ENCODE measurements at regions not wholly inside any gene's neighbourhood (a gene's known extent, or its start where the extent isn't known, plus 50 kb on each side); places are given as distances from the start of the nearest gene placed in this dataset.

GRCh38 chr2:240355962-240356361 is 79.5 kb upstream of the GPC1 start:
- H3K9ac ChIP-seq: no peak overlapping the region

GRCh38 chr2:240356700-240357640 is 78.5 kb upstream of the GPC1 start:
- TF ChIP-seq, protein P1, sequence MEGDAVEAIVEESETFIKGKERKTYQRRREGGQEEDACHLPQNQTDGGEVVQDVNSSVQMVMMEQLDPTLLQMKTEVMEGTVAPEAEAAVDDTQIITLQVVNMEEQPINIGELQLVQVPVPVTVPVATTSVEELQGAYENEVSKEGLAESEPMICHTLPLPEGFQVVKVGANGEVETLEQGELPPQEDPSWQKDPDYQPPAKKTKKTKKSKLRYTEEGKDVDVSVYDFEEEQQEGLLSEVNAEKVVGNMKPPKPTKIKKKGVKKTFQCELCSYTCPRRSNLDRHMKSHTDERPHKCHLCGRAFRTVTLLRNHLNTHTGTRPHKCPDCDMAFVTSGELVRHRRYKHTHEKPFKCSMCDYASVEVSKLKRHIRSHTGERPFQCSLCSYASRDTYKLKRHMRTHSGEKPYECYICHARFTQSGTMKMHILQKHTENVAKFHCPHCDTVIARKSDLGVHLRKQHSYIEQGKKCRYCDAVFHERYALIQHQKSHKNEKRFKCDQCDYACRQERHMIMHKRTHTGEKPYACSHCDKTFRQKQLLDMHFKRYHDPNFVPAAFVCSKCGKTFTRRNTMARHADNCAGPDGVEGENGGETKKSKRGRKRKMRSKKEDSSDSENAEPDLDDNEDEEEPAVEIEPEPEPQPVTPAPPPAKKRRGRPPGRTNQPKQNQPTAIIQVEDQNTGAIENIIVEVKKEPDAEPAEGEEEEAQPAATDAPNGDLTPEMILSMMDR (IDR thresholded peaks at IDR 0.05): no peak
- no peak overlapping the region for H3K4me2 ChIP-seq (ENCODE audit: low read length)
- H3K4me1 ChIP-seq: peaks cover 4% of the 10 kb centered on the region
- H3K27ac ChIP-seq: no peak overlapping the region
- H2AFZ ChIP-seq: no peak overlapping the region
- no peaks in the 10 kb centered on the region for H3K79me2 ChIP-seq
- no peak overlapping the region for H3K9ac ChIP-seq
- H3K36me3 ChIP-seq (ENCODE audit: control insufficient read depth, insufficient read depth, low read length): no peaks in the 10 kb centered on the region
- no peaks in the 10 kb centered on the region for H3K9me3 ChIP-seq (ENCODE audit: control insufficient read depth, low read length)
- H3K27me3 ChIP-seq (ENCODE audit: control insufficient read depth, insufficient read depth, low read length): no peaks in the 10 kb centered on the region
- no peak overlapping the region for H3K4me3 ChIP-seq (ENCODE audit: low read depth, low read length)

More at GRCh38 chr2:240355962-240356361, 79.5 kb upstream of the GPC1 start:
- Histone ChIP-seq H3K9me3 (ENCODE audit: control insufficient read depth, low read length) (no peaks in the 10 kb centered on the region), H3K4me1 (peaks cover 6% of the 10 kb centered on the region), H3K36me3 (ENCODE audit: control insufficient read depth, insufficient read depth, low read length) (no peaks in the 10 kb centered on the region), H3K27me3 (ENCODE audit: control insufficient read depth, insufficient read depth, low read length) (no peaks in the 10 kb centered on the region), H3K79me2 (no peaks in the 10 kb centered on the region), H3K4me2 (ENCODE audit: low read length) (no peak overlapping the region), H2AFZ (no peak overlapping the region), H3K4me3 (ENCODE audit: low read depth, low read length) (no peak overlapping the region), H3K27ac (no peak overlapping the region)
- TF ChIP-seq, protein P1 (IDR thresholded peaks at IDR 0.05): no peak

GRCh38 chr2:240357641-240358012 is 77.8 kb upstream of the GPC1 start:
- TF ChIP-seq, protein P1 (IDR thresholded peaks at IDR 0.05): no peak
- Histone ChIP-seq H3K79me2 (no peaks in the 10 kb centered on the region), H3K36me3 (ENCODE audit: control insufficient read depth, insufficient read depth, low read length) (no peaks in the 10 kb centered on the region), H3K27me3 (ENCODE audit: control insufficient read depth, insufficient read depth, low read length) (no peaks in the 10 kb centered on the region), H3K27ac (no peak overlapping the region), H3K9ac (no peak overlapping the region), H3K9me3 (ENCODE audit: control insufficient read depth, low read length) (no peaks in the 10 kb centered on the region), H2AFZ (no peak overlapping the region), H3K4me3 (ENCODE audit: low read depth, low read length) (no peak overlapping the region), H3K4me2 (ENCODE audit: low read length) (no peak overlapping the region), H3K4me1 (no peaks in the 10 kb centered on the region)

DNA sequence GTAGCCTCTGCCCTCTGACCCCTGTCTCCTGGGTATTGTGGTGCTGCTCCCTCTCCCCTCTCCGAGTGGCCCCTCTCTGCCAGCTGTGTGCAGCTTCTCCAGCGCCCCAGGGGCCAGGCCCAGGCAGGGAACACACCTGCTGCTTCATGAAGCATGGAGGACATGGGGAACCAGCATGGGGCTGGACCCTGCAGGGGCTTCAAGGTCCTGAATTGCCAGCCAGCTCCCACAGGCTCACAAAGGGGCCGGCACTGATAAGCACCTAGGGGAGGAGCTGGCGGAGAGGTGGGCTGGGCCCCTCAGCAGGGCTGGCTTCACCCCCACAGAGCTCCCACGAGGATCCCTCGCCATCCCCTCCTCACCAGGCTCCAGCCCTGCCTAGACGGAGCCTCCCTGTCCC is 77.4 kb upstream of the GPC1 start:
- H3K4me3 ChIP-seq (ENCODE audit: low read depth, low read length): no peak overlapping the region
- no peaks in the 10 kb centered on the region for H3K4me1 ChIP-seq
- no peaks in the 10 kb centered on the region for H3K79me2 ChIP-seq
- H3K27ac ChIP-seq: no peak overlapping the region
- H3K9me3 ChIP-seq (ENCODE audit: control insufficient read depth, low read length): no peaks in the 10 kb centered on the region
- no peak overlapping the region for H3K4me2 ChIP-seq (ENCODE audit: low read length)
- no peaks in the 10 kb centered on the region for H3K27me3 ChIP-seq (ENCODE audit: control insufficient read depth, insufficient read depth, low read length)
- TF ChIP-seq, protein P1 (IDR thresholded peaks at IDR 0.05): no peak
- no peak overlapping the region for H3K9ac ChIP-seq
- no peak overlapping the region for H2AFZ ChIP-seq
- no peaks in the 10 kb centered on the region for H3K36me3 ChIP-seq (ENCODE audit: control insufficient read depth, insufficient read depth, low read length)
